ENCODE measurements at regions not wholly inside any gene's neighbourhood (a gene's known extent, or its start where the extent isn't known, plus 50 kb on each side); places are given as distances from the start of the nearest gene placed in this dataset.

DNA sequence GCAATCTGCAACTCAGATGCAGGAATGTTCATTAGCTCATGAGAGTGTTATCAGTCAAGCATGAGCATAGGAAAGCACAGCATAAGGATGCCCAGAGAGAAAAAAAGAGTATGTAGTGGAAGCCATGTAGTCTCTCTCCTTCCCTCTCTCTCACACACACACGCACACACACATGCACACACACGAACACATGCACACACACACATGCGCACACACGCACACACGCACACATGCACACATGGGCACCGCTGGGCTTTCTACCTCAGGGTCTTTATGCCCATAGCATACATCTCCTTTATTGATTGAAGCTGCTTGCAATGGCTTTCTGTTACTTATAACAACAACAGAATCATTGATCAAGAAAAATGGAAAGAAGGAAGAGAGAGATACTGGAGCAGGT lies 240.9 kb downstream of the ETNK1 start:
- no peak for TF ChIP-seq CTCF (conservative IDR thresholded peaks at IDR 0.05 in 1 of 2, IDR thresholded peaks at IDR 0.05 in 1 of 2; ENCODE audit: low read depth in 1 of 2, low read length in 2 of 2)
- no peak for TF ChIP-seq EZH2 (IDR thresholded peaks at IDR 0.05; ENCODE audit: low read length, missing control alignments)
